HFFc6 (cell line): ENCODE measurements at regions not wholly inside any gene's neighbourhood (a gene's known extent, or its start where the extent isn't known, plus 50 kb on each side); places are given as distances from the start of the nearest gene placed in this dataset.

Experiments
- DNase-seq: peaks from one replicate; pipeline ENCODE4 v3.0.0-alpha.2; 2018
- H3K27ac Mint-ChIP-seq: 2 replicates; pipeline ENCODE4 v1.8.0; 2020; ENCODE audit warnings: mild to moderate bottlenecking, mixed read lengths
- H3K27me3 Mint-ChIP-seq: 2 replicates; pipeline ENCODE4 v1.8.0; 2021; ENCODE audit warnings: mild to moderate bottlenecking, moderate library complexity, mixed read lengths; ENCODE audit not compliant: insufficient read depth
- H3K36me3 Mint-ChIP-seq: 2 replicates; pipeline ENCODE4 v1.8.0; 2021; ENCODE audit warnings: low read depth, mixed read lengths
- H3K4me1 Mint-ChIP-seq: 2 replicates; pipeline ENCODE4 v1.8.0; 2020; ENCODE audit warnings: low read depth, mixed read lengths
- H3K4me3 Mint-ChIP-seq: 2 replicates; pipeline ENCODE4 v1.8.0; 2020; ENCODE audit warnings: mild to moderate bottlenecking, moderate library complexity, mixed read lengths
- H3K9me3 Mint-ChIP-seq: 2 replicates; pipeline ENCODE4 v1.8.0; 2020; ENCODE audit warnings: mild to moderate bottlenecking, mixed read lengths
- TF ChIP-seq, protein P1 (sequence below): fragments of 200-600 bp; sonication (generic); IDR thresholded peaks from 2 replicates; pipeline ENCODE4 v1.5.0; 2021; ENCODE audit warnings: antibody characterized with exemption, mild to moderate bottlenecking

DNA sequence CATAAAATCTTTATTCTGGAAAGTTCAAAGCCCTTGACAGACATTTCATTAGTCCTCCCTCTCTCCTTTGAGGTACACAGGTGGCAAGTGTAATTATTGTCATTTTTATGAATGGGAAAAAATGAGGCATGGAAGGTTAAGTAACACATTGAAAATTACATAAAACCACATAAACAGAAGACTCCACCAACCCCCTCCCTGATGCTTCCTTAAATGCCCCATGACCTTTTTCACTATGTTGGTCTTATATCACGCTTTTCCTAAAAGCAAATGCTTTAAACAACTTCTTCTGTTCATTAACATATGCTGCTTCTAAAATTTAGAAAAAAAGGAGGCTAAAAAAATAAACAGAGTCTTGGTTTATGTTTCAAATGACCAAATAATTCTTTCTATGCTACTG is 648.4 kb downstream of the PTPRC start:
- no peak overlapping the region for H3K27ac Mint-ChIP-seq
- no peaks in the 10 kb centered on the region for H3K36me3 Mint-ChIP-seq
- DNase-seq = no peak
- H3K4me3 Mint-ChIP-seq = no peak overlapping the region
- TF ChIP-seq, protein P1, sequence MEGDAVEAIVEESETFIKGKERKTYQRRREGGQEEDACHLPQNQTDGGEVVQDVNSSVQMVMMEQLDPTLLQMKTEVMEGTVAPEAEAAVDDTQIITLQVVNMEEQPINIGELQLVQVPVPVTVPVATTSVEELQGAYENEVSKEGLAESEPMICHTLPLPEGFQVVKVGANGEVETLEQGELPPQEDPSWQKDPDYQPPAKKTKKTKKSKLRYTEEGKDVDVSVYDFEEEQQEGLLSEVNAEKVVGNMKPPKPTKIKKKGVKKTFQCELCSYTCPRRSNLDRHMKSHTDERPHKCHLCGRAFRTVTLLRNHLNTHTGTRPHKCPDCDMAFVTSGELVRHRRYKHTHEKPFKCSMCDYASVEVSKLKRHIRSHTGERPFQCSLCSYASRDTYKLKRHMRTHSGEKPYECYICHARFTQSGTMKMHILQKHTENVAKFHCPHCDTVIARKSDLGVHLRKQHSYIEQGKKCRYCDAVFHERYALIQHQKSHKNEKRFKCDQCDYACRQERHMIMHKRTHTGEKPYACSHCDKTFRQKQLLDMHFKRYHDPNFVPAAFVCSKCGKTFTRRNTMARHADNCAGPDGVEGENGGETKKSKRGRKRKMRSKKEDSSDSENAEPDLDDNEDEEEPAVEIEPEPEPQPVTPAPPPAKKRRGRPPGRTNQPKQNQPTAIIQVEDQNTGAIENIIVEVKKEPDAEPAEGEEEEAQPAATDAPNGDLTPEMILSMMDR = no peak
- H3K27me3 Mint-ChIP-seq = no peaks in the 10 kb centered on the region
- H3K9me3 Mint-ChIP-seq = no peaks in the 10 kb centered on the region
- H3K4me1 Mint-ChIP-seq = peaks cover 47% of the 10 kb centered on the region

DNA sequence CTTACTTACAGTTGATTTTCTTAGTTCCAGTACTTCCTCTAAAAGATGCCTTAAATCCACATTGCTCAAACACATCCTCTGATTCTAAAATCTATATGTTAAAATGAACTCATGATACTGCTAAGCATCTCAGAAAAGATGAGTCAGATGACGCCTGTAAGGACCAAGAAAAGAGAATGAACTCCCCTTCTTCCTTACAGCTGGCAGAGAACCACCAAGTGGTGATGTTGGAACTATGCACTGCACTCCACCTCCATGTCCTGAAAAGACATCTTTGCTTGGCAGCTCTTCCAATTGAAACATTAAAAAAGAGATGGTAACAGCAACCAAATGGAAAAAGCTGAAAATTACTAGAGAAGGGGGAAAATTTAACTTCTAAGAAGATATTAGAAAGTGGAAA is 648.8 kb downstream of the PTPRC start:
- no peak overlapping the region for H3K27ac Mint-ChIP-seq
- no peaks in the 10 kb centered on the region for H3K36me3 Mint-ChIP-seq
- DNase-seq = no peak
- no peaks in the 10 kb centered on the region for H3K9me3 Mint-ChIP-seq
- H3K27me3 Mint-ChIP-seq = no peaks in the 10 kb centered on the region
- TF ChIP-seq, protein P1 = 0 out of 2 replicates have a peak, but pooled peaks have one; percentile 8
- no peak overlapping the region for H3K4me3 Mint-ChIP-seq
- H3K4me1 Mint-ChIP-seq = peaks cover 43% of the 10 kb centered on the region

DNA sequence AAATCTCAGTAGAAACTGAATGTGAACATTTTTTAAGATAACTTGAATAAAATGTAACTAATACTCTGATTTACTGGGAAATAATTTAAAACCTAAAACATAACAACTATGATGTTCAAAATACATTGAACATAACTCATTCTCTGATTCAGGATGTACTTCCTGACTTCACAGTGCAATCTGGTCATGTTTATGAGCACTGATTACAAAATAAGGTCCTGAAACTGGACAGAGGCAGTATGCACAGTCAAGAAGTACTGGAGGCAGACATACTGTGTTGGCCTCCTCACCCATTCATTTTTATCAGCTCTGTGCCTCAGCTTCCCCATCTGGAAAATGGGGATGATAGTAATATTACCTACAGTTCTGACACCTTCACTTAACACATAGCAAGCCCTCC is 651.3 kb downstream of the PTPRC start:
- peak; percentile 46 for DNase-seq
- Mint-ChIP-seq H3K4me1 (peaks cover 28% of the 10 kb centered on the region), H3K36me3 (no peaks in the 10 kb centered on the region), H3K4me3 (no peak overlapping the region), H3K27me3 (no peaks in the 10 kb centered on the region), H3K9me3 (no peaks in the 10 kb centered on the region), H3K27ac (no peak overlapping the region)
- TF ChIP-seq, protein P1 = no peak

DNA sequence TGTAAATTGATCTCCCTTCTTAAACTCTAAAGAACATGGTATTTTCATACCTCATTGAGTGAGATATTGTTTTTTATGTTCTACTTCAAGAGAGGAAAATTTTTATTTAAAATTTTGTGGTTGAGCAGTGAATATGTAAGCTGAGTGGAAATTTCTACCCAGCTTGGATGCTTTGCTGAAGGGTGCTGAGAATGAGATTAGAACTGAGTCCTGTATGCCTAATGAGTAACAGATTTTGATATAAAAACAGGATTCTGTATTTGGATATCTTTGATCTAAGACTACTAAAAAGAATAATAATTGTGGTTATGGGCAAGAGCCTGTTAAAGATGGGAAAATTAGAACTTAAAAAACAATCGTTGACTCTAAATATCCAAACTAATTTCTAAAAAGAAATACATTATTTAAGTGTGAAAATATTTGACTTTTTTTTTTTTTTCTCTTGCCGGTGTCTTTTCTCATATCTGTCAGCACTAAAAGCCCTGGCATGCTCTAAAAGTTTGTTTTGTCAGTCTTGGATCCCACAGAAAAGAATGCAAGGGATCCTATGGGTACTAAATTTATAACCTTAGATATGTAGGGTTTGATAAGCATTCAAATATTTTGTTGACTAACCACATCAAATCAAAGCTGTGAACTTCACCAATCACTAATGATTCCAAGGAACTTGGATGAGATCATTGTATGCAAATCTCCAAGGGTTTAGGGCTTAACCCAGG is 652.3 kb downstream of the PTPRC start:
- Mint-ChIP-seq H3K4me3 (no peak overlapping the region), H3K27me3 (no peaks in the 10 kb centered on the region), H3K4me1 (peaks cover 28% of the 10 kb centered on the region), H3K9me3 (no peaks in the 10 kb centered on the region), H3K36me3 (no peaks in the 10 kb centered on the region), H3K27ac (no peak overlapping the region)
- no peak for DNase-seq
- TF ChIP-seq, protein P1 = no peak

DNA sequence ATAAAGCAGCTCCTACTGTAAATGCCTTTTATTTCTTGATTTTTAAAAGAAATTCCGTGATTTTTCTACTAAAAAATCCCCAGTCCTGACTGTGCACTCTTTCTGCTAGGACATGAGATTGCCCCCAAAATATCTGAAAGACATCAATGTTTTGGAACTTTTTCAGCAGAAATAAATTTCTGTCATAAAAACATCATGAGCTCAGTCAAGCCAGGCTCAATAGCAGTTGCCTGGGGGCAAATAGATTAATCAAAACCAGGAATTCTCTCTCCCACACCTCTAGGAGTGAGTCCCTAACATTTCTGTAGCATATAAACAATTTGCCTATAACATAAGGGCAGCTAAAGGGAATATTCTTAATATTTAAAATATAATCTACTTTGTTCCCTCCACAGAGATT is 654.1 kb downstream of the PTPRC start:
- Mint-ChIP-seq H3K9me3 (no peaks in the 10 kb centered on the region), H3K27me3 (no peaks in the 10 kb centered on the region), H3K4me1 (peaks cover 37% of the 10 kb centered on the region), H3K4me3 (no peak overlapping the region), H3K27ac (no peak overlapping the region), H3K36me3 (no peaks in the 10 kb centered on the region)
- DNase-seq = no peak
- TF ChIP-seq, protein P1 = no peak
